NCI-H2196 (cell line): ENCODE measurements at regions not wholly inside any gene's neighbourhood (a gene's known extent, or its start where the extent isn't known, plus 50 kb on each side); places are given as distances from the start of the nearest gene placed in this dataset.

ENCODE experiments used
- DNase-seq: peaks from one replicate; lab custom pipeline; 2025; ENCODE audit not compliant: unreplicated experiment; lab: John Stamatoyannopoulos, UW

- no peak for DNase-seq
Observed at GRCh38 chr2:12795851-12796250, 79.1 kb downstream of the TRIB2 start.

- no peak for DNase-seq
Observed at GRCh38 chr2:12796657-12797056, 79.9 kb downstream of the TRIB2 start.

- no peak for DNase-seq
Observed at GRCh38 chr2:12797815-12798214, 81.1 kb downstream of the TRIB2 start.

- DNase-seq = no peak
Observed at GRCh38 chr2:12803607-12804006, 86.9 kb downstream of the TRIB2 start.

GRCh38 chr2:12804091-12804856 is 87.5 kb downstream of the TRIB2 start:
- no peak for DNase-seq

GRCh38 chr2:12805033-12805432 is 88.3 kb downstream of the TRIB2 start:
- DNase-seq = no peak

- DNase-seq = no peak
Observed at GRCh38 chr2:12806549-12807242, 90.0 kb downstream of the TRIB2 start.

GRCh38 chr2:12807907-12808810 is 91.4 kb downstream of the TRIB2 start:
- DNase-seq = no peak

GRCh38 chr2:12809526-12809925 is 92.8 kb downstream of the TRIB2 start:
- no peak for DNase-seq

- no peak for DNase-seq
Observed at GRCh38 chr2:12811916-12812315, 95.2 kb downstream of the TRIB2 start.

- DNase-seq = no peak
Observed at GRCh38 chr2:12813166-12813565, 96.4 kb downstream of the TRIB2 start.

GRCh38 chr2:12816379-12817306 is 99.9 kb downstream of the TRIB2 start:
- no peak for DNase-seq

GRCh38 chr2:12817870-12818269 is 101.1 kb downstream of the TRIB2 start:
- no peak for DNase-seq

- DNase-seq = no peak
Observed at GRCh38 chr2:12818416-12819102, 101.8 kb downstream of the TRIB2 start.

- DNase-seq = no peak
Observed at GRCh38 chr2:12819103-12819475, 102.4 kb downstream of the TRIB2 start.

GRCh38 chr2:12819721-12820120 is 103.0 kb downstream of the TRIB2 start:
- no peak for DNase-seq

GRCh38 chr2:12821656-12822055 is 104.9 kb downstream of the TRIB2 start:
- no peak for DNase-seq

- no peak for DNase-seq
Observed at GRCh38 chr2:12824351-12824777, 107.6 kb downstream of the TRIB2 start.

- no peak for DNase-seq
Observed at GRCh38 chr2:12824778-12825379, 108.1 kb downstream of the TRIB2 start.

- no peak for DNase-seq
Observed at GRCh38 chr2:12826781-12827180, 110.0 kb downstream of the TRIB2 start.
